Endothelial cell of umbilical vein (primary cell): ENCODE measurements at regions not wholly inside any gene's neighbourhood (a gene's known extent, or its start where the extent isn't known, plus 50 kb on each side); places are given as distances from the start of the nearest gene placed in this dataset.

Experiments
- BruUV-seq: library from RNA; stranded (reverse); fragments of 400-500 nt; replicated peaks from 2 replicates; lab custom pipeline; 2021; lab: Mats Ljungman, UMichigan
- CTCF ChIA-PET: fragments of 300-600, 350-600 bp; sonication (Branson Sonifier 250); formaldehyde crosslinking; loops from one replicate; lab custom pipeline; 2021; ENCODE audit warnings: antibody characterized with exemption, inconsistent platforms; lab: Charles Lee
- POLR2A ChIA-PET: fragments of 300-600, 350-600 bp; sonication (Branson Sonifier 250); formaldehyde crosslinking; loops from one replicate; lab custom pipeline; 2021; ENCODE audit warnings: antibody characterized with exemption, inconsistent platforms; lab: Charles Lee
- DNase-seq: peaks from one replicate; pipeline ENCODE4 v3.0.0-alpha.2; 2011; ENCODE audit warnings: low read depth, low spot score
- FAIRE-seq: peaks from 2 replicates; lab custom pipeline; 2011; peaks lifted over from hg19 to GRCh38; lab: Jason Lieb, UNC
- H2AFZ ChIP-seq: 2 replicates; pipeline ENCODE4 v1.6.0; 2012; ENCODE audit warnings: low read depth, low read length, control low read depth, inconsistent platforms
- H3K27ac ChIP-seq: 2 replicates; pipeline ENCODE4 v1.5.1; 2011; ENCODE audit warnings: low read depth, mild to moderate bottlenecking, control low read depth, low read length, moderate library complexity; ENCODE audit not compliant: insufficient read depth
- H3K27me3 ChIP-seq, 2 experiments: 2 replicates each; pipeline versions ENCODE4 v1.6.0 to v1.6.1; 2011; ENCODE audit warnings: low read length in 2 of 2, mixed read lengths in 1 of 2; ENCODE audit not compliant: control insufficient read depth in 2 of 2, insufficient read depth in 2 of 2
- H3K36me3 ChIP-seq, 2 experiments: 2 replicates in 1 of 2; 3 replicates in 1 of 2; pipeline ENCODE4 v1.5.1; 2011; ENCODE audit warnings: low read length in 2 of 2, mild to moderate bottlenecking in 1 of 2, moderate library complexity in 1 of 2; ENCODE audit not compliant: control insufficient read depth in 2 of 2, insufficient read depth in 2 of 2; ENCODE audit errors: extremely low read depth in 1 of 2
- H3K4me1 ChIP-seq: 3 replicates; pipeline ENCODE4 v1.5.1; 2011; ENCODE audit warnings: mild to moderate bottlenecking, low read length; ENCODE audit not compliant: control insufficient read depth, insufficient read depth; ENCODE audit errors: extremely low read depth
- H3K4me2 ChIP-seq: 2 replicates; pipeline ENCODE4 v1.6.1; 2011; ENCODE audit warnings: low read length, control low read depth, mixed read lengths; ENCODE audit not compliant: insufficient read depth
- H3K4me3 ChIP-seq, 3 experiments: fragments of 200-600 bp in 1 of 3; sonication (generic), shearing (Covaris generic) in 1 of 3; replicated peaks in 1 of 3; 2 replicates each; pipeline ENCODE4 v1.5.1; 2011 to 2016; ENCODE audit warnings: control low read depth in 3 of 3, low read length in 3 of 3, mild to moderate bottlenecking in 2 of 3, inconsistent platforms in 1 of 3, low read depth in 1 of 3, moderate library complexity in 1 of 3; ENCODE audit not compliant: insufficient read depth in 1 of 3
- H3K79me2 ChIP-seq: 2 replicates; pipeline ENCODE4 v1.6.0; 2012; ENCODE audit warnings: low read length, inconsistent platforms; ENCODE audit not compliant: control insufficient read depth, insufficient read depth
- H3K9ac ChIP-seq: replicated peaks from 2 replicates; pipeline ENCODE3; 2011; ENCODE audit warnings: low read length, control low read depth; ENCODE audit not compliant: insufficient read depth; ENCODE audit errors: extremely low read depth
- H3K9me1 ChIP-seq: replicated peaks from 3 replicates; pipeline ENCODE4 v1.6.0; 2011; ENCODE audit warnings: mild to moderate bottlenecking, low read length; ENCODE audit not compliant: control insufficient read depth, insufficient read depth; ENCODE audit errors: extremely low read depth
- H3K9me3 ChIP-seq: replicated peaks from 2 replicates; pipeline ENCODE4 v1.5.1; 2012; ENCODE audit warnings: low read length, inconsistent platforms; ENCODE audit not compliant: control insufficient read depth, insufficient read depth
- H4K20me1 ChIP-seq: replicated peaks from 2 replicates; pipeline ENCODE3; 2011; ENCODE audit warnings: mild to moderate bottlenecking, low read length; ENCODE audit not compliant: control insufficient read depth, insufficient read depth; ENCODE audit errors: extremely low read depth
- CTCF ChIP-seq, 2 donors: IDR thresholded peaks; 1 replicate in 1 of 2; 2 replicates in 1 of 2; pipeline ENCODE4 v1.5.1; 2011; ENCODE audit warnings: low read length in 2 of 2, mild to moderate bottlenecking in 2 of 2, moderate library complexity in 2 of 2, control low read depth in 1 of 2, inconsistent platforms in 1 of 2, low read depth in 1 of 2; ENCODE audit not compliant: insufficient read depth in 1 of 2; ENCODE audit errors: extremely low read depth in 1 of 2
- EZH2 ChIP-seq: IDR thresholded peaks from 2 replicates; pipeline ENCODE4 v1.6.1; 2012; ENCODE audit warnings: borderline replicate concordance, low read depth, mild to moderate bottlenecking, moderate library complexity, low read length, inconsistent platforms; ENCODE audit not compliant: severe bottlenecking
- FOS ChIP-seq: IDR thresholded peaks from 2 replicates; pipeline ENCODE4 v1.6.1; 2011; ENCODE audit warnings: mild to moderate bottlenecking, low read length, moderate library complexity, borderline replicate concordance; ENCODE audit not compliant: insufficient read depth
- GATA2 ChIP-seq: IDR thresholded peaks from 2 replicates; pipeline ENCODE4 v1.7.0; 2011; ENCODE audit warnings: low read depth, mild to moderate bottlenecking, moderate library complexity, mixed read lengths, low read length; ENCODE audit not compliant: insufficient read length, insufficient read depth
- JUN ChIP-seq: IDR thresholded peaks from 2 replicates; pipeline ENCODE4 v1.6.1; 2011; ENCODE audit warnings: borderline replicate concordance, low read depth; ENCODE audit not compliant: insufficient read length, insufficient read depth
- MAX ChIP-seq: IDR thresholded peaks from 2 replicates; pipeline ENCODE4 v1.6.1; 2011; ENCODE audit not compliant: insufficient read depth, insufficient read length
- MYC ChIP-seq: IDR thresholded peaks from one replicate; pipeline ENCODE4 v1.6.1; 2011; ENCODE audit warnings: mild to moderate bottlenecking, low read depth, low read length
- POLR2A ChIP-seq: IDR thresholded peaks from 2 replicates; pipeline ENCODE4 v1.6.1; 2012; ENCODE audit warnings: low read depth, mild to moderate bottlenecking, control low read depth, low read length
- POLR2AphosphoS5 ChIP-seq: IDR thresholded peaks from 2 replicates; pipeline ENCODE4 v1.6.1; 2012; ENCODE audit warnings: low read depth, mild to moderate bottlenecking, control low read depth, low read length, moderate library complexity; ENCODE audit not compliant: insufficient read depth
- dilution Hi-C: fragments of 300-500 bp; cut with MboI; formaldehyde crosslinking; loops from one replicate; pipeline ENCODE4 v1.15.0; 2019; ENCODE audit warnings: low sequenced_read_pairs; ENCODE audit not compliant: extremely low pct_ligation_motif_present
- intact Hi-C: fragments of 100-400 bp; cut with micrococcal nuclease; formaldehyde crosslinking; loops from one replicate; pipeline ENCODE4 v1.10.0; 2022

- DNase-seq (no peak), FAIRE-seq (no peak)
- no TSS peak for BruUV-seq
- ChIA-PET POLR2A (no interaction called here), CTCF (interaction anchor here (0.6 kb wide), 1 partner anchor 179 kb away, joined by 3 read pairs; no protein-coding TSS in a partner anchor)
- Histone ChIP-seq H3K4me2 (no peak overlapping the region), H3K9me3 (no peaks in the 10 kb centered on the region), H3K9me1 (no peaks in the 10 kb centered on the region), H2AFZ (no peak overlapping the region), H3K4me1 (no peaks in the 10 kb centered on the region), H4K20me1 (no peaks in the 10 kb centered on the region), H3K27me3 (no peaks in the 10 kb centered on the region), H3K27ac (no peak overlapping the region), H3K4me3 (no peak overlapping the region), H3K79me2 (no peaks in the 10 kb centered on the region), H3K36me3 (no peaks in the 10 kb centered on the region), H3K9ac (no peak overlapping the region)
- intact Hi-C loops (no loop called here), dilution Hi-C loops (no loop called here)
- no peak for TF ChIP-seq FOS
- TF ChIP-seq MYC = no peak
- TF ChIP-seq POLR2AphosphoS5 = no peak
- no peak for TF ChIP-seq POLR2A
- no peak for TF ChIP-seq CTCF (IDR thresholded peaks at IDR 0.05; ENCODE audit: extremely low read depth in 1 of 2, insufficient read depth in 1 of 2, low read depth in 1 of 2, low read length in 2 of 2)
- TF ChIP-seq EZH2 = no peak
- TF ChIP-seq GATA2 = no peak
- no peak for TF ChIP-seq JUN
- no peak for TF ChIP-seq MAX
These were observed 319.1 kb downstream of the CD83 start for GRCh38 chr6:14436592-14437132.
